Limb (tissue), 2 donors: ENCODE measurements at regions not wholly inside any gene's neighbourhood (a gene's known extent, or its start where the extent isn't known, plus 50 kb on each side); places are given as distances from the start of the nearest gene placed in this dataset.
"Not testable (repeated sequence)": the region's sequence is repeated elsewhere in the genome, so short reads cannot be mapped to it uniquely, and the experiment has no call there.

Experiments
- DNase-seq, 2 donors: peaks; one replicate each; pipeline ENCODE4 v3.0.0-alpha.2; 2016; ENCODE audit errors: extremely low spot score in 2 of 2

DNA sequence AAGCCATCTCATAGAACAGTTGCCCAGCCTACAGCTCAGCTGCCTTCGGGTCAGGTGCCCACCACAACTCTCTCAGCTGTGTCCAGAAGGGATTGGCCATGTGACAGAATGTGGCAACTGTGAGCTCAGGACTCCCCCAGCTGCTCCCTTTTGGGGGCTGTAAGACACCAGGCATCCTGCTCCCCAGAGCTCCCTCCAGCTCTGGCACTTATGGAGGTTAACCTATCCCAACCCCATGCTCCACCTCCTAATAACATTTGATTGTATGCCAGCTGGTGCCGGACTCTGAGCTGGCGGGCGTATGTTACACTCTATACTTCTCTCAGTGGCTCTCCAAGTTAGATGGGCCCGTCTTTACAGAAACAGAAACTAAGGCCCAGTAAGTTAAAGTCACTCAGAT lies 222.8 kb downstream of the FAM43A start:
- DNase-seq = no peak

DNA sequence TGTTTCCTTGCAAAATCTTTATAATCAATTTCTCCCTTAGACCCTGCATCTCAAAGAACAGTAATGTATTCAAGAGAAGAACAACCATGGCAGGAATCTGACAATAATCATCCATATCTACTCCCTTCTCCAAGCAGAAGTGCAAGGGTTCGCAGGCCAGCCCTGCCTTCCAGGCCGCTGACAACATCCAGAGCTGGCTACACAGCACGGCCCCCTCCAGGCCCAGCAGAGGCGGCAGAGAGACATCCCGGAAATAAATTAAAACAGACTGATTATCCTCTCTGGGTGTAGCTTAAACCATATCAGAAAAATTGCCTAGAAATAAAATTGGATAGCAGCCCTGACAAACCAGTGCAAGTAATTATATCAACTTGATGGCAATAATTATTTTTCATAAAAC lies 223.3 kb downstream of the FAM43A start:
- no peak for DNase-seq

GRCh38 chr3:194910414-194910984 lies 224.8 kb downstream of the FAM43A start:
- DNase-seq = no peak

DNA sequence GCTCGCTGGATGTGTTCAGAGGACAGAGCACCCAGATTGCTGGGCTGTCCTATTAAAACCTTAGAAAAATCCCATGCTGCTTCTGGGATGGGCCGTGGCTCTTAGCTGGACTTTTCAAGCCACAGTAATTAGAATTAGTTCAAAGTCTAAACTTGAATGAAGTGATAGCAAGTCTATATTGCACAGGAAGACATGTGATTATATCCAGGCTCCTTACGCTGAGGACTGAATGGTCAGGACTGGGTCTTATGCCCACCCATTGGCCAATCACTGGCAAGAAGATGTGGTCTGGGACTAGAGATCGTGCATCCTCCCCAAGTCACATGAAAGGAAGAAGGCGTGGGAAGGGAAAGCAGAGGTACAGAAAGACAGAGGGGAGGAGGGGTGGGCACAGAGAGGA lies 227.6 kb downstream of the FAM43A start:
- DNase-seq = no peak

DNA sequence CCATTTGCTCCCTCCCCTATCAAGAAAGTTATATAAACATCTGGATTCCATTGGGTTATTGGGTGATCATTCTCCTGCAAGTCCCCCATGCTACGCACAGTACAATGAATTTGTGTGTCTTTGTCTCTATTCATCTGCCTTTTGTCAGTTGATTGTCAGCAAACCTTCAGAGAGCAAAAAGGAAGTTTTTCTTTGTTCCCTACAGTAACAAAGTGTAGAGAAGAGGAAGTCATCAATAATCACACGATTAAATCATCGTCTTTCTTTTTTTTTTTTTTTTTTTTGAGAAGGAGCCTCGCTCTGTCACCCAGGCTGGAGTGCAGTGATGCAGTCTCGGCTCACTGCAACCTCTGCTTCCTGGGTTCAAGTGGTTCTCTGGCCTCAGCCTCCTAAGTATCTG lies 239.2 kb downstream of the FAM43A start:
- DNase-seq = not testable (repeated sequence)

- peak in 1 of 2 donors; percentile 27 for DNase-seq
Observed at GRCh38 chr3:194925614-194926013, 239.9 kb downstream of the FAM43A start.

GRCh38 chr3:194928227-194928626 lies 242.5 kb downstream of the FAM43A start:
- no peak for DNase-seq

GRCh38 chr3:194928831-194929577 lies 243.3 kb downstream of the FAM43A start:
- peak in 1 of 2 donors; percentile 58 for DNase-seq

GRCh38 chr3:194929578-194929960 lies 243.9 kb downstream of the FAM43A start:
- DNase-seq = peak in 1 of 2 donors; percentile 45

DNA sequence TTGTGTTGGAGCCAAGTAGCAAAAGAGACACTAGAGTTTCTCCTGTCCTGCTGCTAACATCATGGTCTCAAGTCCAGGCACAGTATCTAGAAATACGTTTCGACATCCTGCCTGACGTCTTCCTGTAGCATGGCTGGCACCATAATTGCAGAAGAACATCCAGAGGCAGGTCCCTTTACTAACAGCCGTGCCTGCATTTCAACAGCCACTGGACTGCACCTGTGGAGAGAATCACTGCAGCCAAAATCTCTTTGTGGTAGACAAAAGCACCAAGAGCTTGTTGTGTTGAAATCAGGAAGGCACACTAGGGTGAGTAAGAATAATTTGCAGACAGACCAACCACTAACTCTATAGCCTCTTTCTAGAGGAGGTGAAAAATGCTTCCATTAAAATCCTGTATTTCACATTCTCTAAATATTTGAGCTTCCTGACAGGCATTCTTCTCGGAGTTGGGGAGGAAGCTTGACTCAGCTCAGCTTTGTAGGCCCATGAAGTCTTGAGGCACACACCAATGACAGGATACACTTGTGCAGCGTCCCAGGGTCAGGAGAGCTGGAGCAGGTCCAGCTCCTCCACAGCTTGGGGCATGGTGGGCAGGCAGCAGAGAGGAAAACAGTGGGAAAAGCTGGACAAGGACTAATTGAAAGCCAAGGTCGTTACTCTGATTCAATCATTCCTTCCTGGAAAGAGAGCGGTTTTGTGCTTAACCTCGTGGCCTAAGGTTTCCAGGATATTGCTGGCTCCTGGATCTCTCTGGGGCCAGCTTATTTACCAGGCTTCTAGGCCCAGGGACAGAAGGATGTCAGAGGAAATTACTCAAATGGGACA lies 244.9 kb downstream of the FAM43A start:
- DNase-seq = peak; percentile 28 to 47

DNA sequence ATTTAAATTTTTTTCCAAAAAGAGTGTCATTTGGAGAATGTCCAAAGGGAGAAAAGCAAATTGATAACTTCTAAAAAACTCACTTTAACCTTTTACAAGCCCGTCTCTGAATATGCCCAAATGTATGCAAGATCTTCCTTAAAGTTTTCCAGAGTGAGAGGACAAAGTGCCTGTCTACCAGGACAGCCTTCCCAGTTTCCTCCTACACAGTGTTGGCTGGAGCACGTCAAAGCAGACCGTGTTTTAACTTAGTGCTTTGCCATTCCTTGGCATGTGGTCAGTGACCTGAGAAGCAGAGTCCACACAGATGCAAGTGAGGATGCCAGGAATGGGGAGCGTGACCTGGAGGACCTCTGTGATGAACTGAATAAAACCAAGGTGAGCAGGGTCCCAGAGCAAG lies 245.7 kb downstream of the FAM43A start:
- DNase-seq = peak in 1 of 2 donors; percentile 13

- peak in 1 of 2 donors; percentile 23 for DNase-seq
Observed at GRCh38 chr3:194931865-194932264, 246.2 kb downstream of the FAM43A start.

- DNase-seq = peak in 1 of 2 donors; percentile 15
Observed at GRCh38 chr3:194933465-194933864, 247.8 kb downstream of the FAM43A start.

- peak in 1 of 2 donors; percentile 17 for DNase-seq
Observed at GRCh38 chr3:194935061-194935460, 249.4 kb downstream of the FAM43A start.

DNA sequence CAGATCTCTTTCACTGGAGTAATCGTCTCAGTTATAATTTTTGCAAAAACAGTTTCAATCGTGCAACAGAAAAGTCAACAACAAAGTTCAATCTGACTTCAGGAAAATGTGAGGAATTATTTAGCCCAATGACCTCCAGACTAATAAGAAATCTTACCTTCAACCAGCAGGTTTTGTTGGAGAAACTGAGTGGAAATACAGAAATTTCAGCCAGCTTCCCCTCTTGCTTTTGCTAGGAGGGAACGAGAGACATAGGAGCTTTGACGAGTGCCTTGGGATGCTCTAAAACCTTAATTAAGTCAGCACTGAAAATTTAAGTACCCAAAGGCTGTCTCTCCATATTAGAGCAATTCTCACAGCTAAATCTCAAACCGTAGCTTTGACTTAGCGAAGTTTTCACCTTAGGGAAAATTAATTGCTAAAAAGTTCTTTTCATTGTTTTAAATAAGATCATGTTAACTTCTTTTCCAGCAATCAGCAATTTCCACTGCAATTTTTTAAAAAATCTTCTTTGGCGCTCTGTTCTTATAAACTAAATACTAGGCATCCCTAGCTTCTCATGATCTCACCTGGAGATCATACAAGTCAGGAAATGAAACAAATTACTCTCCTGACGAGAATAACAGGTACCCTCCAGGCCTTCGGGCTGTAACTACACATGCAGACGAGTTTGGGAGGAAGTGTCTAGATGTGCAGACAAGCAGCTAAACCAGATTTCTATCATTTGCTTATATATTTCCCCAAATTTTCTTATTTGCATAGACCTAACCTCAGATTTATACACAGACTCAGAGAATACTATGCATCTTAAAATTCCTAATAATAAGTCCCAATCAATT lies 250.2 kb downstream of the FAM43A start:
- peak in 1 of 2 donors; percentile 11 for DNase-seq

DNA sequence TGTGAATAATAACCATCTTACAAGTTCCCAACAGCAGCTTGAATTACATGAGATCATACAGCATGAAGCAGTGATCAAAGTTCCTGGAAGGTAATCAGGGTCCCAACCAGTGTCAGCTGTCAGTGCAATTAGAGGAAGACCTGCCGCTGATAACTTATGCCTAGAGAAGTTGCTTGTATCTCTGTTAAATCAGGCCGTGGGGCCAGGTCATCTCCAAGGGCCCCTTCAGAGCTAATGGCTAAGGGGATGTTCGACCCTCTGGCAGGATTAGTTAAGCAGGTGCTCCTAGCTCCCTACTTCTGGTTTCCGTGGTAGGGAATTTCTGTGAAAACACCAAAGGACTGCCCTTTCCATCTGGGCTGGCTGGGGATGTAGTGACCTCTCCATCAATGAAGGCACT lies 251.0 kb downstream of the FAM43A start:
- no peak for DNase-seq

DNA sequence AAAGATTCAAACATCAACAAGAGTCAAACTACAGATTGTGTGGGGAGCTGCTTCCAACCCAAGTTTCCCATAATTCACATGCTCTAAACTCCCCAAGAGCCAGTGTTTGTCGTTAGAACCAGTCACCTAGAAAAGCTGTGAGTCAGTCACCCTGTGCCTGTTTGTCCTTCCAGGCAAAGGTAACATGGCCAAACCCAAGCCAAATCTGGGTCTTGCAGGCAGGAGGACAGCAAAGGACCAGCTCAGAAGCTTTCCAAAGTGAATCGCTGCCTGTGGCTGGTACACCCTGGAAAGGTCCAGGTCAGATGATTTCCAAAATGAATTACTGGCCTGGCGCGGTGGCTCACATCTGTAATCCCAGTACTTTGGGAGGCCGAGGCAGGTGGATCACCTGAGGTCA lies 251.5 kb downstream of the FAM43A start:
- DNase-seq = peak in 1 of 2 donors; percentile 7

DNA sequence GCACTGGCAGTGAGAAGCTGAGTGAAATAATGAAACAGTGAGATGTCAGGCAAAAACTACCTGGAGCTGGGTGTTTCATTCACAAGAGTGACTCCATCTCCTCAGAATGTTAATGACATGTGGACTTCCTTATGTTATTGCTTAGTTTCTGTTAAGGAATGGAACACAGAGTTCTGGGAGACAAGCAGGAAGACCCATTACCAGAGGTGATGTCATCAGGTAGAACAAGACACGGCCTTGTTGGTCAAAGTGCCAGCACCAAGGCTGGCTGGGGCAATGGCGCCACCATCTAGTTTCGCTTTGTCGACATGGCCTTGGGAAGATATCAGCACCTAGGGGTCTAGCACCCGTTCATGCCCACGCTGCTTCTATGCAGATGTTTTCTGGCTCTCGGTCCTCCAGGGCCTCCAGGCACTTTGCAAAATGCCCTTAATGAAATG lies 252.2 kb downstream of the FAM43A start:
- peak in 1 of 2 donors; percentile 11 for DNase-seq

DNA sequence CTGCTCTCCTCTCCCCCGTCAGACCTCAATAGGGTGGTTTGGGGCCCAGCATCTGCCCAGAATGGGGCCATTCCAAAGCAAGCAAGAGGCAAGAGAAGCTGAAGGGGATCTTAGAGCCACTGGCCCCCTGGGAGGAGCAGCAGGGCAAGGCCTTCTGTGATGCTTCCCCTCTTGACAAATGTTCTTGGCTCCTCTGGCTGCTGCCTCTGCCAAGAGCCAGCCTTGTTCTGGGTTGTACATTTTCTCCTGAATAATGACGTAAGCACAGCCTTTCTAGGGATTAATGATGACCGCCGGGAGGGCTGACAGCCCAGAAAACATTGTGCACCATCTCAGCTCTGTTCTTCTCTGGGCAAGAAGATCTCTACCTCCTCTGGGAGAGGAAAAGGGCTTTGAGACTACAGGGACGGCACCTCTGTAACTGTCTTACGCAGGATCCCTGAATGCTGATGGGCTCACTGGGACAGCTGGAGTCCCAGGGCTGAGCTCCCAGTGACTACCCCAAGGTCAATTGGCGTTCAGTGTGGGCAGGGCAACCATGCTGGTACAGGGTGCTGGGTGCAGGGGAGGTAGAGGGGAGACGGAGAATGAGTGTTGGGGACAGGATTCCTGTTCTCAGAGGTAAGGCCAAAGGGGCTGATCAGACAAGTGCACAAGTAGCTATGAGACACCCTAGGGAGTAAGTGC lies 253.3 kb downstream of the FAM43A start:
- peak; percentile 16 to 33 for DNase-seq

- DNase-seq = no peak
Observed at GRCh38 chr3:194939532-194939909, 253.8 kb downstream of the FAM43A start.
